Activated CD8-positive, alpha-beta T cell treated with anti-CD3 and anti-CD28 coated beads for 36 hours (primary cell): ENCODE measurements at regions not wholly inside any gene's neighbourhood (a gene's known extent, or its start where the extent isn't known, plus 50 kb on each side); places are given as distances from the start of the nearest gene placed in this dataset.

ENCODE experiments used
- ATAC-seq: fragments of 200-7000 bp; cut with Tn5 transposase; one replicate; pipeline ENCODE4 v1.10.0; 2021; ENCODE audit warnings: mild to moderate bottlenecking, moderate library complexity
- CTCF ChIA-PET: fragments of 350-600 bp; sonication (Branson Sonifier 250); formaldehyde crosslinking; loops from one replicate; lab custom pipeline; 2021; ENCODE audit warnings: antibody characterized with exemption; lab: Charles Lee
- POLR2A ChIA-PET: fragments of 350-600 bp; sonication (Branson Sonifier 250); formaldehyde crosslinking; loops from one replicate; lab custom pipeline; 2021; ENCODE audit warnings: antibody characterized with exemption; lab: Charles Lee
- DNase-seq: peaks from one replicate; pipeline ENCODE4 v3.0.0-alpha.2; 2020
- H3K27ac Mint-ChIP-seq: one replicate; pipeline ENCODE4 v1.8.0; 2021; ENCODE audit warnings: mild to moderate bottlenecking, mixed read lengths
- H3K27me3 Mint-ChIP-seq: one replicate; pipeline ENCODE4 v1.8.0; 2021; ENCODE audit warnings: mixed read lengths
- H3K36me3 Mint-ChIP-seq: one replicate; pipeline ENCODE4 v1.8.0; 2021; ENCODE audit warnings: low read depth, mixed read lengths
- H3K4me1 Mint-ChIP-seq: one replicate; pipeline ENCODE4 v1.8.0; 2021; ENCODE audit warnings: low read depth, mixed read lengths
- H3K4me3 Mint-ChIP-seq: one replicate; pipeline ENCODE4 v1.8.0; 2021; ENCODE audit warnings: mild to moderate bottlenecking, moderate library complexity, mixed read lengths
- H3K9me3 Mint-ChIP-seq: one replicate; pipeline ENCODE4 v1.8.0; 2021; ENCODE audit warnings: mixed read lengths
- intact Hi-C: fragments of 100-400 bp; cut with micrococcal nuclease; formaldehyde crosslinking; loops from one replicate; pipeline ENCODE4 v1.10.0; 2022
- TF ChIP-seq, protein P1 (sequence below): fragments of 200-600 bp; IDR thresholded peaks from one replicate; pipeline ENCODE4 v1.8.0; 2022; ENCODE audit warnings: antibody characterized with exemption, mild to moderate bottlenecking

DNA sequence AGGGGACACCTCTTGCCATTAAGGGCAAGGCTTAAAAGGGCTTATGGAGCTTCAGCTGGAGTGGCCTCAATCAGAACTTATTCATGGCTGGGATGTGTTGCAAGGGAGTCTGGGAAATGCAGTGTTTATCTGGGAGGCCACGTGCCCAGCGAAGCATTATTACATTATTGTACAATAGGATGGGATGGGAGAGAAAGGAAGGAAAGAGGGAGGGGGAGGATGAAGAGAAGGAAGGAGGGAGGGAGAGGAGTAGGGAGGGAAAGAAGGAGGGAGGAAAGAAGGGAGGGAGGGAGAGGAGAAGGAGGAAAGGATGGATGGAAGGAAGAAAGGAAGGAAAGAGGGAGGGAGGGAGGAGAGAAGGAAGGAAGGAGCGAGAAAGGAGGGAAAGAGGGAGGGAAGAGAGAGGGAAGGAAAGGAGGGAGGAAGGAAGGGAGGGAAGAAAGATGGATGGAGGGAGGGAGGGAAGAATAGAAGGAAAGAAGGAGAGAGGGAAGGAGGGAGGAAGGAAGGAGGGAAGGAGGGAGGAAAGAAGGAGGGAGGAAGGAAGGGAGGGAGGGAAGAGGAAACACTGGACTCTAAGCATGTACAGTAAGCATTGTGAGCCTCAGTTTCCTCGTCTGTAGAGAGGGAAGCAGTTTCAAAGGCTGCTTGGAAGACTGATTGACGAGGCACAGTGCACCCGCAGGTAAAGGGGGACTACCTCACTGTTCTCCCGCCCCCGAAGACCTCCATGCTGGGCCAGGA, 62.2 kb downstream of the MYEOV start:
- peaks cover 3% of the 10 kb centered on the region for H3K9me3 Mint-ChIP-seq
- TF ChIP-seq, protein P1, sequence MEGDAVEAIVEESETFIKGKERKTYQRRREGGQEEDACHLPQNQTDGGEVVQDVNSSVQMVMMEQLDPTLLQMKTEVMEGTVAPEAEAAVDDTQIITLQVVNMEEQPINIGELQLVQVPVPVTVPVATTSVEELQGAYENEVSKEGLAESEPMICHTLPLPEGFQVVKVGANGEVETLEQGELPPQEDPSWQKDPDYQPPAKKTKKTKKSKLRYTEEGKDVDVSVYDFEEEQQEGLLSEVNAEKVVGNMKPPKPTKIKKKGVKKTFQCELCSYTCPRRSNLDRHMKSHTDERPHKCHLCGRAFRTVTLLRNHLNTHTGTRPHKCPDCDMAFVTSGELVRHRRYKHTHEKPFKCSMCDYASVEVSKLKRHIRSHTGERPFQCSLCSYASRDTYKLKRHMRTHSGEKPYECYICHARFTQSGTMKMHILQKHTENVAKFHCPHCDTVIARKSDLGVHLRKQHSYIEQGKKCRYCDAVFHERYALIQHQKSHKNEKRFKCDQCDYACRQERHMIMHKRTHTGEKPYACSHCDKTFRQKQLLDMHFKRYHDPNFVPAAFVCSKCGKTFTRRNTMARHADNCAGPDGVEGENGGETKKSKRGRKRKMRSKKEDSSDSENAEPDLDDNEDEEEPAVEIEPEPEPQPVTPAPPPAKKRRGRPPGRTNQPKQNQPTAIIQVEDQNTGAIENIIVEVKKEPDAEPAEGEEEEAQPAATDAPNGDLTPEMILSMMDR, result no peak
- intact Hi-C loops, result no loop called here
- POLR2A ChIA-PET, result no interaction called here
- ATAC-seq (no peak), DNase-seq (no peak)
- no peaks in the 10 kb centered on the region for H3K27me3 Mint-ChIP-seq
- peaks cover 10% of the 10 kb centered on the region for H3K4me1 Mint-ChIP-seq
- no peak overlapping the region for H3K4me3 Mint-ChIP-seq
- H3K27ac Mint-ChIP-seq, result no peak overlapping the region
- peaks cover 2% of the 10 kb centered on the region for H3K36me3 Mint-ChIP-seq
- CTCF ChIA-PET, result no interaction called here

DNA sequence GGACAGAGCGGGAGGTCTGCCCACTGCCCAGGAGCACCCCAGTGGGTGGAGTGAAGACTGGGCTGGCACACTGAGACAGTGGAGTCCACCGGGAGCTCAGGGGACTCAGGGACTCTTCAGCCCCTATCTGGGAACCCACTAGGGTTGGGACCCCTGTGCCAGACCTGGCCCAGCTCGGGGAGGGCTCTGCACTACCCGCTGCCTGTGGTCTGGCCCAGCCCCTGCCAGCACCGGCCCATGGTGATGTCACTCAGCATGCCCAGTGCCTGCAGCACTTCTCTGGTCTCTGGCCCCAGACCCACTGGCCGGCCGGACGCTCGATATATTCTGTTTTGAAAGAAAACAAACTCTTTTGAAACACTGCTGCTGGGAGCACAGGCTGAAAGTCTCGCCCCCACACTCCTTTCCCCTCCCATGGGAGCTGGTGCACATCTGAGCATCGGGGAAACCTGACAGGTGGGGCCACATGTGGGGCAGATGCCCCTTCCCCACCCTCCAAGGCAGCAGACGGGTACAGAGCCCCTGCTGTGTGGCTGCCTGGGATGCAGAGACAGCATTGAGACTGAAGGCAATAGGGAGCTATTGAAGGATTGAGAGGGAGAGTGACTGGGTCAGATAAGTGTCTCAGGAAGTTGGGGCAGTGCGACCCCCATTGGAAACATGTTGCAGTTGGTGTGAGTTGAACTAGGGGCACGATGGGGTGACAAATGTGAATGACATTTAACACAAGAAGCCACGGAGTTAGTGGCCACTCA, 62.9 kb downstream of the MYEOV start:
- POLR2A ChIA-PET, result no interaction called here
- H3K4me1 Mint-ChIP-seq, result peaks cover 10% of the 10 kb centered on the region
- H3K27me3 Mint-ChIP-seq, result no peaks in the 10 kb centered on the region
- ATAC-seq (no peak), DNase-seq (no peak)
- peaks cover 2% of the 10 kb centered on the region for H3K36me3 Mint-ChIP-seq
- TF ChIP-seq, protein P1, result no peak
- CTCF ChIA-PET, result no interaction called here
- H3K27ac Mint-ChIP-seq, result no peak overlapping the region
- intact Hi-C loops, result no loop called here
- peaks cover 3% of the 10 kb centered on the region for H3K9me3 Mint-ChIP-seq
- H3K4me3 Mint-ChIP-seq, result no peak overlapping the region

DNA sequence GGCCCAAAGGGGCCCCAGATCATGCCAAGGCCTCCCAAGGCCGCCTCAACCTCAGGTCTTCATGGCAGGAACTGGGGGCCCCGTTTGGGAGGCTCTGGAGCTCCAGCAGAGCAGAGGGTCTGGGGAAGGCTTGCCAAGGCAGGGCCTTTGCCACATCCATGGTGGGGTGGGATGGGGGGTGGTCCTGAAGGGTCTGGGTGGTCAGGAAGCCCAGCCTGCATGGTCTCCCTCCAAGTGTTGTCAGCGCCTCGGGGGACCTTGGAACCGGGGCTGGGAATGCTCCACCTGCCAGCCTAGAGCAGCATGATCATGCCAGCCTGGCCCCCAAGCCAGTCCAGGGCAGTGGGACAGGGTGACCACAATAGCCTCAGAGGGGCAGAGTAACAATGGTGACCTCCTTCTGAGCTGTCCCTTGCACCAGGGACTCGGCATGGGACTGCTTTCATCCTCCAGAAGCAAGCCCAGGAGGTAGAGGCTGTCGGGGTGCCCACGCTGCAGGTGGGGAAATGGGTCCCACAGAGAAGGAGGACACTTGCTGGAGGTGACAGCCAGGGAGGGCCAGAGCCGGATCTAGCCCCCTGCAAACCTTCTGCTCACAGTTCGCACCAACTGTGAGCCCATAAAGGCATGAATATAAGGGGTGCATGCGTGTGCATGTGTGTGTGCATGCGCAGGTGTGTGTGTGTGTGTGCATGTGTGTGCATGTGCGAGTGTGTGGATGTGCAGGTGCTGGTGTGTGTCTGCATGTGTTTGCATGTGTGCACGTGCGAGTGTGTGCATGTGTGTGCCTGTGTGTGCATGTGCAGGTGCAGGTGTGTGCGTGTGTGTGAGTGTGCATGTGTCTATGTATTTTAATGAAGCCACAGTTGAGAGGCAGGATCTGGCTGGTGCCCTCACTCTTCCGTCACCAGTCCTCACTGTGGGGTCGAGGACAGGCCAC, 63.8 kb downstream of the MYEOV start:
- TF ChIP-seq, protein P1, result no peak
- ChIA-PET POLR2A (no interaction called here), CTCF (no interaction called here)
- no peak for ATAC-seq
- peaks cover 4% of the 10 kb centered on the region for H3K4me1 Mint-ChIP-seq
- H3K27ac Mint-ChIP-seq, result no peak overlapping the region
- H3K9me3 Mint-ChIP-seq, result peaks cover 3% of the 10 kb centered on the region
- H3K4me3 Mint-ChIP-seq, result no peak overlapping the region
- intact Hi-C loops, result no loop called here
- no peaks in the 10 kb centered on the region for H3K27me3 Mint-ChIP-seq
- peaks cover 2% of the 10 kb centered on the region for H3K36me3 Mint-ChIP-seq
- no peak for DNase-seq

DNA sequence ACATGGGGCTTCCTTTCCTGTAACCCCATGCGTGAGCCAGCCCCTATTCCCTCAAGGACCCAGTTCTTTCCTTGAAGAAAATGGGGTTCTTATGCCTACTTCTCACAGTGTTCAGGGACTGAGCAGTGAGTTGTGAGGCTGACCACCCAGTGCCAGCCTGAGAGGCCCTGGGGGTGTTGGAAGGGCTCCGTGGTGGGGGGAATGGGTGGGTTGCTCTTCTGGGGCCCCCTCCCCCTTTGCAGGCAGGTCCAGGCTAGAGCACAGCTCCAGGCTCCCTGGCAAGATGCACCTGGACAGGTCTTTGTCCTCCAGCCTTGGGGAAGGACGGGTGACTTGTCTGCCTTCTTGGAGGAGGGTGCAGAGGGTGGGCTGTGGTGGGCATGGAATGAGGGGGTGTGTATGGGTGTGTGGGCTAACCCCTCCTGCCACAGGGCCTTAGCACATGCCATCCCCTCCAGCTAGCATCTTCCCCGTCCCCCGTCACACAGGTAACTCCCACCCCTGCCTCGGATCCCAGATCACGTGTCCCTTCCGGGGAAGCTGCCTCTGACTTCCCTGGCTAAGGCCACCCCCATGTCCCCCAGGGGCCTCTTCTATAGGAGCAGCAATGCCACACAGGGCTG, 64.6 kb downstream of the MYEOV start:
- Mint-ChIP-seq H3K9me3 (peaks cover 3% of the 10 kb centered on the region), H3K4me1 (no peaks in the 10 kb centered on the region), H3K27ac (no peak overlapping the region), H3K36me3 (peaks cover 2% of the 10 kb centered on the region), H3K4me3 (no peak overlapping the region), H3K27me3 (no peaks in the 10 kb centered on the region)
- POLR2A ChIA-PET, result no interaction called here
- CTCF ChIA-PET, result no interaction called here
- DNase-seq (no peak), ATAC-seq (no peak)
- intact Hi-C loops, result no loop called here
- TF ChIP-seq, protein P1, result no peak
